Panc1 (cell line): ENCODE measurements at regions not wholly inside any gene's neighbourhood (a gene's known extent, or its start where the extent isn't known, plus 50 kb on each side); places are given as distances from the start of the nearest gene placed in this dataset.

Source experiments
- ATAC-seq: fragments of 200-7000 bp; cut with Tn5 transposase; 2 replicates; pipeline ENCODE4 v1.9.1; 2020; ENCODE audit warnings: mild to moderate bottlenecking, moderate library complexity
- BruUV-seq: library from RNA; stranded (reverse); fragments of 400-500 nt; replicated peaks from 2 replicates; lab custom pipeline; 2021; lab: Mats Ljungman, UMichigan
- CTCF ChIA-PET: fragments of 300-600 bp; sonication (Branson Sonifier 250); formaldehyde crosslinking; loops from one replicate; lab custom pipeline; 2022; ENCODE audit warnings: antibody characterized with exemption; lab: Charles Lee
- POLR2A ChIA-PET: fragments of 300-600 bp; sonication (Branson Sonifier 250); formaldehyde crosslinking; loops from one replicate; lab custom pipeline; 2022; ENCODE audit warnings: antibody characterized with exemption; lab: Charles Lee
- DNase-seq: peaks from one replicate; pipeline ENCODE4 v3.0.0-alpha.2; 2010; ENCODE audit warnings: low read depth, low spot score
- H3K27ac ChIP-seq: 2 replicates; pipeline ENCODE4 v1.5.1; 2011; ENCODE audit warnings: mild to moderate bottlenecking, low read length, inconsistent platforms
- H3K27me3 ChIP-seq: fragments of 200-500 bp; sonication (Bioruptor generic); 2 replicates; pipeline ENCODE4 v1.6.0; 2014; ENCODE audit warnings: low read length, inconsistent platforms; ENCODE audit not compliant: control insufficient read depth, insufficient read depth
- H3K36me3 ChIP-seq: fragments of 200-500 bp; sonication (Bioruptor generic); 2 replicates; pipeline ENCODE4 v1.5.1; 2014; ENCODE audit warnings: inconsistent platforms, mild to moderate bottlenecking, low read length, moderate library complexity; ENCODE audit not compliant: control insufficient read depth, insufficient read depth
- H3K4me1 ChIP-seq: 2 replicates; pipeline ENCODE4 v1.5.1; 2011; ENCODE audit warnings: inconsistent platforms, mild to moderate bottlenecking, low read length, moderate library complexity; ENCODE audit not compliant: control insufficient read depth, insufficient read depth
- H3K4me3 ChIP-seq, 2 experiments: 2 replicates each; pipeline ENCODE4 v1.5.1; 2011 to 2012; ENCODE audit warnings: low read depth in 2 of 2, low read length in 2 of 2, mild to moderate bottlenecking in 2 of 2, inconsistent platforms in 1 of 2, moderate library complexity in 1 of 2
- H3K9me3 ChIP-seq: fragments of 200-500 bp; sonication (Bioruptor generic); 2 replicates; pipeline ENCODE4 v1.5.1; 2014; ENCODE audit warnings: low read depth, mild to moderate bottlenecking, inconsistent platforms, low read length, moderate library complexity; ENCODE audit not compliant: control insufficient read depth, insufficient read depth
- POLR2AphosphoS5 ChIP-seq: IDR thresholded peaks from 2 replicates; pipeline ENCODE4 v1.6.1; 2012; ENCODE audit warnings: mild to moderate bottlenecking, low read depth, low read length, moderate library complexity
- REST ChIP-seq, 2 experiments: IDR thresholded peaks; 2 replicates each; pipeline ENCODE4 v1.6.1; 2011 to 2012; ENCODE audit warnings: low read depth in 2 of 2, control low read depth in 1 of 2, low read length in 1 of 2, mild to moderate bottlenecking in 1 of 2, moderate library complexity in 1 of 2; ENCODE audit not compliant: insufficient read depth in 1 of 2
- SIN3A ChIP-seq: IDR thresholded peaks from 2 replicates; pipeline ENCODE4 v1.6.1; 2012; ENCODE audit warnings: low read depth, mild to moderate bottlenecking, low read length, moderate library complexity, borderline replicate concordance; ENCODE audit not compliant: insufficient read depth
- TCF7L2 ChIP-seq: IDR thresholded peaks from 2 replicates; pipeline ENCODE4 v1.6.1; 2011; ENCODE audit warnings: mild to moderate bottlenecking, low read depth, low read length, inconsistent platforms
- in situ Hi-C: cut with HindIII; loops from 2 replicates; pipeline ENCODE4 v1.10.0; 2016; ENCODE audit warnings: low sequenced_read_pairs, low pct_unique_long_range_greater_than_20kb
- intact Hi-C: fragments of 100-400 bp; cut with micrococcal nuclease; formaldehyde crosslinking; loops from one replicate; pipeline ENCODE4 v1.10.0; 2022; ENCODE audit not compliant: unreplicated experiment
- TF ChIP-seq, protein P1 (sequence below): fragments of 450-650 bp; IDR thresholded peaks from 2 replicates; pipeline ENCODE4 v1.5.1; 2017; ENCODE audit warnings: mild to moderate bottlenecking

- no peak overlapping the region for H3K27ac ChIP-seq
- intact Hi-C loops: no loop called here
- no peak for TF ChIP-seq REST (IDR thresholded peaks at IDR 0.05; ENCODE audit: insufficient read depth in 1 of 2, low read depth in 2 of 2, low read length in 1 of 2)
- H3K36me3 ChIP-seq: no peaks in the 10 kb centered on the region
- DNase-seq (no peak), ATAC-seq (no peak)
- H3K4me1 ChIP-seq: no peaks in the 10 kb centered on the region
- BruUV-seq: no TSS peak
- ChIA-PET POLR2A (no interaction called here), CTCF (no interaction called here)
- no peaks in the 10 kb centered on the region for H3K27me3 ChIP-seq
- no peak overlapping the region for H3K4me3 ChIP-seq
- no peaks in the 10 kb centered on the region for H3K9me3 ChIP-seq
- in situ Hi-C loops: no loop called here
These were observed 303.0 kb downstream of the MDFIC start for GRCh38 chr7:115224922-115225321.

DNA sequence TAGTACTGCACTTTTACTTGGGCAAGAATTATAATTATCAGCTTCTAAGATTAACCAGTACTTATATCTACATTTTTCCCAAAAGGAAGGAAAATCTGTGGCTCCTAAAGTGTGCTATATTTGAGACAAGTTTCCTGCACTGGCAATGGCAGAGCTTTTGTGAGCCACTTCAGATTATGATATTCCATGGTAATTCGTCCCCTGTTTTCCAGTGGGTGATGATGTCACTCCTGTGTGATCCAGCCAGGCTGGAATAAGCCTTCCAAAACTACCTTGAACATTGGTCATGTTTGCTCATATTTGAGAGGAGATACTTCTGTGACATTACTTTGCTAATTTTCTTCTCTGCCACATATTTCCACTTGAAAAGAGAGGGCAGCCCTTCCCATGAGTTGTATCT lies 302.1 kb downstream of the MDFIC start:
- DNase-seq: no peak
- in situ Hi-C loops: no loop called here
- BruUV-seq: no TSS peak
- no peak for TF ChIP-seq TCF7L2
- TF ChIP-seq SIN3A: no peak
- TF ChIP-seq, protein P1, sequence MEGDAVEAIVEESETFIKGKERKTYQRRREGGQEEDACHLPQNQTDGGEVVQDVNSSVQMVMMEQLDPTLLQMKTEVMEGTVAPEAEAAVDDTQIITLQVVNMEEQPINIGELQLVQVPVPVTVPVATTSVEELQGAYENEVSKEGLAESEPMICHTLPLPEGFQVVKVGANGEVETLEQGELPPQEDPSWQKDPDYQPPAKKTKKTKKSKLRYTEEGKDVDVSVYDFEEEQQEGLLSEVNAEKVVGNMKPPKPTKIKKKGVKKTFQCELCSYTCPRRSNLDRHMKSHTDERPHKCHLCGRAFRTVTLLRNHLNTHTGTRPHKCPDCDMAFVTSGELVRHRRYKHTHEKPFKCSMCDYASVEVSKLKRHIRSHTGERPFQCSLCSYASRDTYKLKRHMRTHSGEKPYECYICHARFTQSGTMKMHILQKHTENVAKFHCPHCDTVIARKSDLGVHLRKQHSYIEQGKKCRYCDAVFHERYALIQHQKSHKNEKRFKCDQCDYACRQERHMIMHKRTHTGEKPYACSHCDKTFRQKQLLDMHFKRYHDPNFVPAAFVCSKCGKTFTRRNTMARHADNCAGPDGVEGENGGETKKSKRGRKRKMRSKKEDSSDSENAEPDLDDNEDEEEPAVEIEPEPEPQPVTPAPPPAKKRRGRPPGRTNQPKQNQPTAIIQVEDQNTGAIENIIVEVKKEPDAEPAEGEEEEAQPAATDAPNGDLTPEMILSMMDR: no peak
- TF ChIP-seq POLR2AphosphoS5: no peak
- TF ChIP-seq REST (IDR thresholded peaks at IDR 0.05; ENCODE audit: insufficient read depth in 1 of 2, low read depth in 2 of 2, low read length in 1 of 2): no peak
- intact Hi-C loops: no loop called here
- ATAC-seq: no peak
- ChIA-PET CTCF (no interaction called here), POLR2A (no interaction called here)
- H3K4me3 ChIP-seq: no peak overlapping the region
- no peaks in the 10 kb centered on the region for H3K9me3 ChIP-seq
- H3K36me3 ChIP-seq: no peaks in the 10 kb centered on the region
- H3K27me3 ChIP-seq: no peaks in the 10 kb centered on the region
- no peaks in the 10 kb centered on the region for H3K4me1 ChIP-seq
- H3K27ac ChIP-seq: no peak overlapping the region
